ENCODE measurements at regions not wholly inside any gene's neighbourhood (a gene's known extent, or its start where the extent isn't known, plus 50 kb on each side); places are given as distances from the start of the nearest gene placed in this dataset.

- no peaks in the 10 kb centered on the region for H3K27me3 ChIP-seq (replicated peaks; ENCODE audit: control insufficient read depth, insufficient read depth, low read length, poor library complexity, severe bottlenecking)
- H3K4me3 ChIP-seq (ENCODE audit: insufficient read depth, low read depth, low read length, poor library complexity, severe bottlenecking): no peak overlapping the region
- no peak overlapping the region for H3K27ac ChIP-seq (ENCODE audit: insufficient read depth, low read length, poor library complexity, severe bottlenecking)
- no peaks in the 10 kb centered on the region for H3K4me1 ChIP-seq (ENCODE audit: control insufficient read depth, insufficient read depth, low read length, poor library complexity, severe bottlenecking)
- DNase-seq: no peak
- H3K9me3 ChIP-seq (ENCODE audit: control insufficient read depth, low read length): no peaks in the 10 kb centered on the region
- no peaks in the 10 kb centered on the region for H3K36me3 ChIP-seq (ENCODE audit: control insufficient read depth, insufficient read depth, low read length)
Observed at GRCh38 chr2:35314049-35314448, 1041.5 kb upstream of the CRIM1 start.

GRCh38 chr2:35301369-35301768 is 1054.2 kb upstream of the CRIM1 start:
- Histone ChIP-seq H3K36me3 (ENCODE audit: control insufficient read depth, insufficient read depth, low read length) (no peaks in the 10 kb centered on the region), H3K27me3 (replicated peaks; ENCODE audit: control insufficient read depth, insufficient read depth, low read length, poor library complexity, severe bottlenecking) (no peaks in the 10 kb centered on the region), H3K4me3 (ENCODE audit: insufficient read depth, low read depth, low read length, poor library complexity, severe bottlenecking) (no peak overlapping the region), H3K9me3 (ENCODE audit: control insufficient read depth, low read length) (no peaks in the 10 kb centered on the region), H3K4me1 (ENCODE audit: control insufficient read depth, insufficient read depth, low read length, poor library complexity, severe bottlenecking) (no peaks in the 10 kb centered on the region), H3K27ac (ENCODE audit: insufficient read depth, low read length, poor library complexity, severe bottlenecking) (no peak overlapping the region)
- DNase-seq: no peak

GRCh38 chr2:35298493-35298892 is 1057.1 kb upstream of the CRIM1 start:
- H3K27me3 ChIP-seq (replicated peaks; ENCODE audit: control insufficient read depth, insufficient read depth, low read length, poor library complexity, severe bottlenecking): no peaks in the 10 kb centered on the region
- no peak overlapping the region for H3K4me3 ChIP-seq (ENCODE audit: insufficient read depth, low read depth, low read length, poor library complexity, severe bottlenecking)
- H3K4me1 ChIP-seq (ENCODE audit: control insufficient read depth, insufficient read depth, low read length, poor library complexity, severe bottlenecking): no peaks in the 10 kb centered on the region
- H3K9me3 ChIP-seq (ENCODE audit: control insufficient read depth, low read length): no peaks in the 10 kb centered on the region
- no peaks in the 10 kb centered on the region for H3K36me3 ChIP-seq (ENCODE audit: control insufficient read depth, insufficient read depth, low read length)
- no peak for DNase-seq
- H3K27ac ChIP-seq (ENCODE audit: insufficient read depth, low read length, poor library complexity, severe bottlenecking): no peak overlapping the region

- H3K9me3 ChIP-seq (ENCODE audit: control insufficient read depth, low read length): no peaks in the 10 kb centered on the region
Observed at GRCh38 chr2:35297403-35297802, 1058.2 kb upstream of the CRIM1 start.

GRCh38 chr2:35294636-35295263 is 1060.8 kb upstream of the CRIM1 start:
- Histone ChIP-seq H3K36me3 (ENCODE audit: control insufficient read depth, insufficient read depth, low read length) (no peaks in the 10 kb centered on the region), H3K4me1 (ENCODE audit: control insufficient read depth, insufficient read depth, low read length, poor library complexity, severe bottlenecking) (no peaks in the 10 kb centered on the region), H3K27ac (ENCODE audit: insufficient read depth, low read length, poor library complexity, severe bottlenecking) (no peak overlapping the region), H3K27me3 (replicated peaks; ENCODE audit: control insufficient read depth, insufficient read depth, low read length, poor library complexity, severe bottlenecking) (no peaks in the 10 kb centered on the region), H3K4me3 (ENCODE audit: insufficient read depth, low read depth, low read length, poor library complexity, severe bottlenecking) (no peak overlapping the region), H3K9me3 (ENCODE audit: control insufficient read depth, low read length) (no peaks in the 10 kb centered on the region)
- no peak for DNase-seq

More at GRCh38 chr2:35297403-35297802, 1058.2 kb upstream of the CRIM1 start:
- H3K27me3 ChIP-seq (replicated peaks; ENCODE audit: control insufficient read depth, insufficient read depth, low read length, poor library complexity, severe bottlenecking): no peaks in the 10 kb centered on the region
- DNase-seq: no peak
- no peaks in the 10 kb centered on the region for H3K4me1 ChIP-seq (ENCODE audit: control insufficient read depth, insufficient read depth, low read length, poor library complexity, severe bottlenecking)
- H3K4me3 ChIP-seq (ENCODE audit: insufficient read depth, low read depth, low read length, poor library complexity, severe bottlenecking): no peak overlapping the region
- no peak overlapping the region for H3K27ac ChIP-seq (ENCODE audit: insufficient read depth, low read length, poor library complexity, severe bottlenecking)
- no peaks in the 10 kb centered on the region for H3K36me3 ChIP-seq (ENCODE audit: control insufficient read depth, insufficient read depth, low read length)

GRCh38 chr2:35293261-35293660 is 1062.3 kb upstream of the CRIM1 start:
- H3K27ac ChIP-seq (ENCODE audit: insufficient read depth, low read length, poor library complexity, severe bottlenecking): no peak overlapping the region
- H3K36me3 ChIP-seq (ENCODE audit: control insufficient read depth, insufficient read depth, low read length): no peaks in the 10 kb centered on the region
- no peak overlapping the region for H3K4me3 ChIP-seq (ENCODE audit: insufficient read depth, low read depth, low read length, poor library complexity, severe bottlenecking)
- no peak for DNase-seq
- no peaks in the 10 kb centered on the region for H3K27me3 ChIP-seq (replicated peaks; ENCODE audit: control insufficient read depth, insufficient read depth, low read length, poor library complexity, severe bottlenecking)
- H3K4me1 ChIP-seq (ENCODE audit: control insufficient read depth, insufficient read depth, low read length, poor library complexity, severe bottlenecking): no peaks in the 10 kb centered on the region
- no peaks in the 10 kb centered on the region for H3K9me3 ChIP-seq (ENCODE audit: control insufficient read depth, low read length)

GRCh38 chr2:35292199-35292598 is 1063.4 kb upstream of the CRIM1 start:
- Histone ChIP-seq H3K9me3 (ENCODE audit: control insufficient read depth, low read length) (no peaks in the 10 kb centered on the region), H3K27ac (ENCODE audit: insufficient read depth, low read length, poor library complexity, severe bottlenecking) (no peak overlapping the region), H3K4me1 (ENCODE audit: control insufficient read depth, insufficient read depth, low read length, poor library complexity, severe bottlenecking) (no peaks in the 10 kb centered on the region), H3K27me3 (replicated peaks; ENCODE audit: control insufficient read depth, insufficient read depth, low read length, poor library complexity, severe bottlenecking) (no peaks in the 10 kb centered on the region), H3K4me3 (ENCODE audit: insufficient read depth, low read depth, low read length, poor library complexity, severe bottlenecking) (no peak overlapping the region), H3K36me3 (ENCODE audit: control insufficient read depth, insufficient read depth, low read length) (no peaks in the 10 kb centered on the region)
- DNase-seq: no peak

GRCh38 chr2:35281702-35282101 is 1073.9 kb upstream of the CRIM1 start:
- Histone ChIP-seq H3K9me3 (ENCODE audit: control insufficient read depth, low read length) (no peaks in the 10 kb centered on the region), H3K27me3 (replicated peaks; ENCODE audit: control insufficient read depth, insufficient read depth, low read length, poor library complexity, severe bottlenecking) (no peaks in the 10 kb centered on the region), H3K36me3 (ENCODE audit: control insufficient read depth, insufficient read depth, low read length) (no peaks in the 10 kb centered on the region), H3K4me1 (ENCODE audit: control insufficient read depth, insufficient read depth, low read length, poor library complexity, severe bottlenecking) (no peaks in the 10 kb centered on the region), H3K4me3 (ENCODE audit: insufficient read depth, low read depth, low read length, poor library complexity, severe bottlenecking) (no peak overlapping the region), H3K27ac (ENCODE audit: insufficient read depth, low read length, poor library complexity, severe bottlenecking) (no peak overlapping the region)
- DNase-seq: no peak

- Histone ChIP-seq H3K4me1 (ENCODE audit: control insufficient read depth, insufficient read depth, low read length, poor library complexity, severe bottlenecking) (no peaks in the 10 kb centered on the region), H3K27ac (ENCODE audit: insufficient read depth, low read length, poor library complexity, severe bottlenecking) (no peak overlapping the region), H3K4me3 (ENCODE audit: insufficient read depth, low read depth, low read length, poor library complexity, severe bottlenecking) (no peak overlapping the region), H3K36me3 (ENCODE audit: control insufficient read depth, insufficient read depth, low read length) (no peaks in the 10 kb centered on the region), H3K9me3 (ENCODE audit: control insufficient read depth, low read length) (no peaks in the 10 kb centered on the region), H3K27me3 (replicated peaks; ENCODE audit: control insufficient read depth, insufficient read depth, low read length, poor library complexity, severe bottlenecking) (no peaks in the 10 kb centered on the region)
- DNase-seq: no peak
Observed at GRCh38 chr2:35255826-35256225, 1099.8 kb upstream of the CRIM1 start.

- H3K27ac ChIP-seq (ENCODE audit: insufficient read depth, low read length, poor library complexity, severe bottlenecking): no peak overlapping the region
- no peaks in the 10 kb centered on the region for H3K27me3 ChIP-seq (replicated peaks; ENCODE audit: control insufficient read depth, insufficient read depth, low read length, poor library complexity, severe bottlenecking)
- H3K9me3 ChIP-seq (ENCODE audit: control insufficient read depth, low read length): no peaks in the 10 kb centered on the region
- H3K4me3 ChIP-seq (ENCODE audit: insufficient read depth, low read depth, low read length, poor library complexity, severe bottlenecking): no peak overlapping the region
- no peaks in the 10 kb centered on the region for H3K36me3 ChIP-seq (ENCODE audit: control insufficient read depth, insufficient read depth, low read length)
- H3K4me1 ChIP-seq (ENCODE audit: control insufficient read depth, insufficient read depth, low read length, poor library complexity, severe bottlenecking): no peaks in the 10 kb centered on the region
- DNase-seq: no peak
Observed at GRCh38 chr2:35251156-35251555, 1104.4 kb upstream of the CRIM1 start.
